ENCODE measurements at regions not wholly inside any gene's neighbourhood (a gene's known extent, or its start where the extent isn't known, plus 50 kb on each side); places are given as distances from the start of the nearest gene placed in this dataset.

DNA sequence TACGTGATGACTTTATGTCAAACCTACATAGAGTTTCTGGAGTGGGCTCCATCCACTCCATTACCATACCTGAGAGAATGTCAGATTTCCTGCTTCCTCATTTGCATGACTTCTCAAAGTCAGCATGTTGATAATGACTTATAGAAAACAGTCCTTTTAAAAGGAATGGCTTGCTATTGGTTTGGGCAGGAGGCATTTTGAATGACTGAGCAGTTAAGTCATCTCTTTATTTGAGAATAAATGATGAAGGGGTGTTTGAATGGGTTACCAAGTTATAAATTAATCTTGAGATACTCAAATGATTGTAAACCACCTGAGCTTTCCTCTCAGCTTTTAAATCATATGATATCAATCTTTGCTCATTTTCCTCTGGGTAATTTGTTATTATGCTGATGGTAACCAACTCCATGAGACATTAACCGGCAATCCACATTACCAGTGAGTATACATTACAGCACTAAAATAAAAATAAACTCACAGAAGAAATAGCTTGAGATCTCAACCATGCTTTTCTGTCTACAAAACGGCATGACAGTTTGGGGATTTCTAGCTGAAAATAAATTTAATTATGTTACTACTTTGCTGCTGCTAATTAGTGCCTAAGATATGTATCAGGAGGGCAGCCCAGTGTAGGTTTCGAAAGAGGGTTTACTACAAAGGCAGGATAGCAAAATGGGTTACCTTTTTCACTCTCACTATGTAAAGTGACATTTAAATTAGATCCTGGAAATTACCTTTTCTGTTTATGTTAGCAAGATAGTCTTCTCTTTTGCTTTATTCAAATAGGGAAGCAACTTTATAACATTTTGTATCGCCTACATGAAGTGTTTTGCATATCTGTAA, 78.8 kb downstream of the RPS12 start:
- Mint-ChIP-seq H3K36me3 (ENCODE audit: low read depth) (no peaks in the 10 kb centered on the region), H3K4me3 (ENCODE audit: unreplicated experiment) (no peak overlapping the region), H3K4me1 (ENCODE audit: low read depth) (no peaks in the 10 kb centered on the region), H3K9me3 (ENCODE audit: low read depth) (peaks cover 5% of the 10 kb centered on the region), H3K27ac (ENCODE audit: unreplicated experiment) (no peak overlapping the region), H3K27me3 (ENCODE audit: low read depth) (no peaks in the 10 kb centered on the region)
- DNase-seq (ENCODE audit: low spot score): no peak
- no peak for TF ChIP-seq CTCF (IDR thresholded peaks at IDR 0.05)

DNA sequence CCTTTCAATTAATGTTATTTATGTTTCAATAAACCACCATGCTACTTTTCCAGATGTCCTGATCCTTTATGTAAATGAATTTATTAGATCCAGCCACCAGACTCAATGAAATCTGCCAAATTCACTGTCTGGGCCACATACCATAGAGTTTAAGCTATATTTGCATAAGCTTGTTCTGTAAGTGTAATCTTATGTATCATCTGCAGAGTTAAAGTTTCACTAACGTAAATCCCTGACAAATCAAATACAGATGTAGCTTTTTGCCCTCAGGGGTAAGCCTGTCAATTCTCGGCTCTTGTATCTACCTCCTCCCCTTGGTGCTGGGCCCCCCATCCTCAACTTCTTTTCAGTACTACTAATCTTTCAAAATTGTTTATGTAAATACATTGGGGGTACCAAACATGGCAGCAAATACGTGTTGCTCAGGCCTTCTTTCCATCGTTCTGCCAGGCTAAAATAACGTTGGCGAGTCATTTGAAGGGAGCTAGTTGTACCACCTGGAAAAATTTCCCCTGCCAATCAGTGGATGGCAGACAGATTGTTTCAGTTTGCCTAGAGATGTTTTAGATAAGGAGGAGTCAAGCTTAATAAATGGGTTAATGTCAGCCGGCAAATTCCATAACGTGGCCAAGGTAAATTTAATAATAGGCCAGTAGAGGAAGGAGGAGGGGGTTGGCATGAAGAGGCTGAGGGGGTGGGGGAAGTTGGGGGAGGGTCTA, 79.6 kb downstream of the RPS12 start:
- H3K36me3 Mint-ChIP-seq (ENCODE audit: low read depth): no peaks in the 10 kb centered on the region
- H3K4me3 Mint-ChIP-seq (ENCODE audit: unreplicated experiment): no peak overlapping the region
- no peak overlapping the region for H3K27ac Mint-ChIP-seq (ENCODE audit: unreplicated experiment)
- TF ChIP-seq CTCF (IDR thresholded peaks at IDR 0.05): no peak
- peaks cover 5% of the 10 kb centered on the region for H3K9me3 Mint-ChIP-seq (ENCODE audit: low read depth)
- DNase-seq (ENCODE audit: low spot score): no peak
- H3K4me1 Mint-ChIP-seq (ENCODE audit: low read depth): no peaks in the 10 kb centered on the region
- H3K27me3 Mint-ChIP-seq (ENCODE audit: low read depth): no peaks in the 10 kb centered on the region

DNA sequence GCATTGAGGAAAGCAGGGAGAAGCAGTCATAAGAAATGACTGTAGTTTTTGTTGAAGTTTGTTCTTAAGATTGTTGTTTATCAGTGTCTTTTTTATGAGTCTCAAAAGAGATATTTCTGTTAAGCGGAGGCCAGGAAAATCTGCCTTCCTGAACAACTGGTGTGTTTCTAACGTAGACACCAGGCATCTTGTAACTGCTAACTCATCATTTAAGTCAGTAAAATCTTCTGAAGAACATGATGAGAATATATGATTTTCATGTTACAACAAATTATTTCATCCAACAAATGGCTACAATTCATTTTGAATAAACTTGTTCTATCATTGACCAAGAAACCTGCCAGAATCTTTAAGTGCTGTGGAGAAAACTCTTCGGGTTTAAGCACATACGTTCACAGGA, 84.0 kb downstream of the RPS12 start:
- no peaks in the 10 kb centered on the region for H3K4me1 Mint-ChIP-seq (ENCODE audit: low read depth)
- TF ChIP-seq CTCF (IDR thresholded peaks at IDR 0.05): no peak
- no peak for DNase-seq (ENCODE audit: low spot score)
- H3K27ac Mint-ChIP-seq (ENCODE audit: unreplicated experiment): no peak overlapping the region
- no peaks in the 10 kb centered on the region for H3K9me3 Mint-ChIP-seq (ENCODE audit: low read depth)
- no peaks in the 10 kb centered on the region for H3K27me3 Mint-ChIP-seq (ENCODE audit: low read depth)
- H3K4me3 Mint-ChIP-seq (ENCODE audit: unreplicated experiment): no peak overlapping the region
- no peaks in the 10 kb centered on the region for H3K36me3 Mint-ChIP-seq (ENCODE audit: low read depth)

DNA sequence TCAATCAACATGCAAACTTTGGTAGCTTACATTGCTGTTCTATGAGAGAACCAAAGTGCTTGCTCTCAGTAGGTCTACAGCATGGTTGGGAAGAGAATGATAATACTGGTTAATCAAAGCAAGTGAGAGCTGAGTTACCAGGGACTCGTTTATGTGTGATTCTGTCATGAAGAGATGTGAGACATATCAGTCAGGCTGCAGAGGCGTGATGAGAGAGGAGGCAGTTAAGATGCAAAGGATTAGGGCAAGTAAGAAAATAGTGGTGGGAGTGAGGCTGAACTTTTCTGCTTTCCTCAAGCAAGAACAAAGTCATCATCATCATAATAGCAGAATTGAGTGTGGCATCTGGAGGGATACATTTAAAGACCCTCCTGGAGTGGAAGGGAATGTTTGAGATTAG, 86.5 kb downstream of the RPS12 start:
- no peak overlapping the region for H3K27ac Mint-ChIP-seq (ENCODE audit: unreplicated experiment)
- no peaks in the 10 kb centered on the region for H3K9me3 Mint-ChIP-seq (ENCODE audit: low read depth)
- no peak for TF ChIP-seq CTCF (IDR thresholded peaks at IDR 0.05)
- H3K27me3 Mint-ChIP-seq (ENCODE audit: low read depth): no peaks in the 10 kb centered on the region
- no peaks in the 10 kb centered on the region for H3K4me1 Mint-ChIP-seq (ENCODE audit: low read depth)
- H3K4me3 Mint-ChIP-seq (ENCODE audit: unreplicated experiment): no peak overlapping the region
- DNase-seq (ENCODE audit: low spot score): no peak
- no peaks in the 10 kb centered on the region for H3K36me3 Mint-ChIP-seq (ENCODE audit: low read depth)

GRCh38 chr6:132902901-132903300, 88.5 kb downstream of the RPS12 start:
- H3K4me1 Mint-ChIP-seq (ENCODE audit: low read depth): peaks cover 8% of the 10 kb centered on the region
- DNase-seq (ENCODE audit: low spot score): no peak
- no peak overlapping the region for H3K27ac Mint-ChIP-seq (ENCODE audit: unreplicated experiment)
- no peaks in the 10 kb centered on the region for H3K27me3 Mint-ChIP-seq (ENCODE audit: low read depth)
- no peak overlapping the region for H3K4me3 Mint-ChIP-seq (ENCODE audit: unreplicated experiment)
- H3K9me3 Mint-ChIP-seq (ENCODE audit: low read depth): no peaks in the 10 kb centered on the region
- no peak for TF ChIP-seq CTCF (IDR thresholded peaks at IDR 0.05)
- no peaks in the 10 kb centered on the region for H3K36me3 Mint-ChIP-seq (ENCODE audit: low read depth)
